ENCODE measurements at regions not wholly inside any gene's neighbourhood (a gene's known extent, or its start where the extent isn't known, plus 50 kb on each side); places are given as distances from the start of the nearest gene placed in this dataset.

GRCh38 chr3:94416768-94417167, 353.9 kb downstream of the NSUN3 start:
- DNase-seq: no peak
- Histone ChIP-seq H3K9me3 (ENCODE audit: severe bottlenecking) (no peaks in the 10 kb centered on the region), H3K27me3 (ENCODE audit: insufficient read depth, low read depth, severe bottlenecking) (peaks cover 54% of the 10 kb centered on the region), H3K36me3 (no peaks in the 10 kb centered on the region), H3K27ac (no peak overlapping the region), H3K4me3 (ENCODE audit: low read depth, low read length) (no peak overlapping the region)
- no peak for TF ChIP-seq CTCF (IDR thresholded peaks at IDR 0.05; ENCODE audit: low read depth, low read length)

- H3K27ac ChIP-seq: no peak overlapping the region
- no peaks in the 10 kb centered on the region for H3K36me3 ChIP-seq
- H3K27me3 ChIP-seq (ENCODE audit: insufficient read depth, low read depth, severe bottlenecking): peaks cover 50% of the 10 kb centered on the region
- DNase-seq: no peak
- H3K4me3 ChIP-seq (ENCODE audit: low read depth, low read length): no peak overlapping the region
- no peaks in the 10 kb centered on the region for H3K9me3 ChIP-seq (ENCODE audit: severe bottlenecking)
- no peak for TF ChIP-seq CTCF (IDR thresholded peaks at IDR 0.05; ENCODE audit: low read depth, low read length)
Observed at GRCh38 chr3:94417963-94418455, 355.1 kb downstream of the NSUN3 start.

- no peak for TF ChIP-seq CTCF (IDR thresholded peaks at IDR 0.05; ENCODE audit: low read depth, low read length)
- H3K27me3 ChIP-seq (ENCODE audit: insufficient read depth, low read depth, severe bottlenecking): peaks cover 49% of the 10 kb centered on the region
- H3K36me3 ChIP-seq: no peaks in the 10 kb centered on the region
- no peak overlapping the region for H3K27ac ChIP-seq
- no peak overlapping the region for H3K4me3 ChIP-seq (ENCODE audit: low read depth, low read length)
- H3K9me3 ChIP-seq (ENCODE audit: severe bottlenecking): no peaks in the 10 kb centered on the region
- DNase-seq: no peak
Observed at GRCh38 chr3:94420931-94421330, 358.1 kb downstream of the NSUN3 start.

GRCh38 chr3:94423578-94423977, 360.7 kb downstream of the NSUN3 start:
- H3K4me3 ChIP-seq (ENCODE audit: low read depth, low read length): no peak overlapping the region
- H3K36me3 ChIP-seq: no peaks in the 10 kb centered on the region
- TF ChIP-seq CTCF (IDR thresholded peaks at IDR 0.05; ENCODE audit: low read depth, low read length): no peak
- no peaks in the 10 kb centered on the region for H3K9me3 ChIP-seq (ENCODE audit: severe bottlenecking)
- H3K27ac ChIP-seq: no peak overlapping the region
- peaks cover 39% of the 10 kb centered on the region for H3K27me3 ChIP-seq (ENCODE audit: insufficient read depth, low read depth, severe bottlenecking)
- DNase-seq: no peak

- no peak overlapping the region for H3K4me3 ChIP-seq (ENCODE audit: low read depth, low read length)
- H3K36me3 ChIP-seq: no peaks in the 10 kb centered on the region
- no peak for TF ChIP-seq CTCF (IDR thresholded peaks at IDR 0.05; ENCODE audit: low read depth, low read length)
- H3K9me3 ChIP-seq (ENCODE audit: severe bottlenecking): no peaks in the 10 kb centered on the region
- DNase-seq: no peak
- H3K27ac ChIP-seq: no peak overlapping the region
- H3K27me3 ChIP-seq (ENCODE audit: insufficient read depth, low read depth, severe bottlenecking): peaks cover 25% of the 10 kb centered on the region
Observed at GRCh38 chr3:94429517-94429916, 366.7 kb downstream of the NSUN3 start.

- DNase-seq: no peak
- Histone ChIP-seq H3K27ac (no peak overlapping the region), H3K27me3 (ENCODE audit: insufficient read depth, low read depth, severe bottlenecking) (peaks cover 27% of the 10 kb centered on the region), H3K36me3 (no peaks in the 10 kb centered on the region), H3K4me3 (ENCODE audit: low read depth, low read length) (no peak overlapping the region), H3K9me3 (ENCODE audit: severe bottlenecking) (no peaks in the 10 kb centered on the region)
- no peak for TF ChIP-seq CTCF (IDR thresholded peaks at IDR 0.05; ENCODE audit: low read depth, low read length)
Observed at GRCh38 chr3:94431876-94432570, 369.2 kb downstream of the NSUN3 start.
